ENCODE measurements at regions not wholly inside any gene's neighbourhood (a gene's known extent, or its start where the extent isn't known, plus 50 kb on each side); places are given as distances from the start of the nearest gene placed in this dataset.

GRCh38 chr10:110418218-110418617 lies 79.5 kb upstream of the DUSP5 start:
- WGBS, result 90% methylated on average over 6 of the region's 6 CpGs
- Histone ChIP-seq H3K9me3 (ENCODE audit: control insufficient read depth in 4 of 4, low read length in 3 of 4) (no peaks in the 10 kb centered on the region), H3K4me3 (ENCODE audit: low read depth in 1 of 3, low read length in 3 of 3) (no peak overlapping the region), H3K27me3 (ENCODE audit: control insufficient read depth in 4 of 4, insufficient read depth in 4 of 4, low read length in 3 of 4) (no peaks in the 10 kb centered on the region), H3K9ac (ENCODE audit: low read depth in 1 of 2, low read length in 2 of 2) (no peak overlapping the region), H3K27ac (ENCODE audit: low read depth in 1 of 2, low read length in 2 of 2) (no peak overlapping the region), H3K4me1 (ENCODE audit: control insufficient read depth in 4 of 4, insufficient read depth in 4 of 4, low read length in 3 of 4) (peaks cover 0 to 5% (median 1%) of the 10 kb centered on the region in 4 donors), H3K36me3 (ENCODE audit: control insufficient read depth in 4 of 4, insufficient read depth in 3 of 4, low read depth in 1 of 4, low read length in 3 of 4) (no peaks in the 10 kb centered on the region)
- DNase-seq (ENCODE audit: low spot score), result no peak
- no peak for TF ChIP-seq RXRA (IDR thresholded peaks at IDR 0.05)
- TF ChIP-seq FOXA1 (IDR thresholded peaks at IDR 0.05), result no peak
- no peak for TF ChIP-seq FOXA2 (IDR thresholded peaks at IDR 0.05)
- no peak for TF ChIP-seq RAD21 (IDR thresholded peaks at IDR 0.05)
- TF ChIP-seq NR2F2 (IDR thresholded peaks at IDR 0.05), result no peak
- TF ChIP-seq JUND (IDR thresholded peaks at IDR 0.05), result no peak
- no peak for TF ChIP-seq ATF3 (IDR thresholded peaks at IDR 0.05)
- no peak for TF ChIP-seq CTCF (IDR thresholded peaks at IDR 0.05; ENCODE audit: low read depth, low read length, missing input control)
- no peak for TF ChIP-seq HNF4G (IDR thresholded peaks at IDR 0.05)
- TF ChIP-seq HNF4A (conservative IDR thresholded peaks at IDR 0.05), result no peak
- no peak for TF ChIP-seq YY1 (IDR thresholded peaks at IDR 0.05)
- TF ChIP-seq ZBTB33 (IDR thresholded peaks at IDR 0.05), result no peak
- TF ChIP-seq TAF1 (conservative IDR thresholded peaks at IDR 0.05), result no peak
- TF ChIP-seq MAX (IDR thresholded peaks at IDR 0.05), result no peak
- no peak for TF ChIP-seq EGR1 (IDR thresholded peaks at IDR 0.05; ENCODE audit: low read depth in 2 of 2)
- no peak for TF ChIP-seq REST (IDR thresholded peaks at IDR 0.05)
- TF ChIP-seq SP1 (IDR thresholded peaks at IDR 0.05), result no peak
- TF ChIP-seq GABPA (IDR thresholded peaks at IDR 0.05 in 1 of 2, conservative IDR thresholded peaks at IDR 0.05 in 1 of 2), result no peak

All from liver (tissue), 8 donors.